ENCODE measurements at regions not wholly inside any gene's neighbourhood (a gene's known extent, or its start where the extent isn't known, plus 50 kb on each side); places are given as distances from the start of the nearest gene placed in this dataset.
"Not testable (repeated sequence)": the region's sequence is repeated elsewhere in the genome, so short reads cannot be mapped to it uniquely, and the experiment has no call there.

GRCh38 chr2:89756616-89757015 lies 1065.1 kb downstream of the RPIA start:
- H4K20me1 ChIP-seq (ENCODE audit: insufficient read depth, poor library complexity, severe bottlenecking); H2AFZ ChIP-seq; DNase-seq (ENCODE audit: low spot score); H3K79me2 ChIP-seq; H3K36me3 ChIP-seq (replicated peaks; ENCODE audit: insufficient read depth, low read depth); H3K4me2 ChIP-seq; H3K27me3 ChIP-seq; H3K4me1 ChIP-seq (ENCODE audit: insufficient read depth); H3K4me3 ChIP-seq; H3K27ac ChIP-seq; H3K9me2 ChIP-seq (replicated peaks; ENCODE audit: insufficient read depth): not testable (repeated sequence)
- WGBS (ENCODE audit: low lambda C conversion rate, missing lambda C conversion rate): 49% methylated on average over 2 of the region's 2 CpGs
- peaks cover 11% of the 10 kb centered on the region for H3K9me3 ChIP-seq (ENCODE audit: low read depth)

- not testable (repeated sequence) for H3K4me2 ChIP-seq; H3K36me3 ChIP-seq (replicated peaks; ENCODE audit: insufficient read depth, low read depth); H3K4me3 ChIP-seq; H3K27ac ChIP-seq; H4K20me1 ChIP-seq (ENCODE audit: insufficient read depth, poor library complexity, severe bottlenecking); H3K27me3 ChIP-seq; H2AFZ ChIP-seq; DNase-seq (ENCODE audit: low spot score); H3K79me2 ChIP-seq; H3K9me2 ChIP-seq (replicated peaks; ENCODE audit: insufficient read depth); H3K4me1 ChIP-seq (ENCODE audit: insufficient read depth)
- H3K9me3 ChIP-seq (ENCODE audit: low read depth): peaks cover 11% of the 10 kb centered on the region
- 49% methylated on average over 14 of the region's 14 CpGs for WGBS (ENCODE audit: low lambda C conversion rate, missing lambda C conversion rate)
Observed at GRCh38 chr2:89758332-89759026, 1067.0 kb downstream of the RPIA start.

GRCh38 chr2:89760762-89761161 lies 1069.3 kb downstream of the RPIA start:
- not testable (repeated sequence) for H3K9me2 ChIP-seq (replicated peaks; ENCODE audit: insufficient read depth); H3K4me3 ChIP-seq; H3K27me3 ChIP-seq; H3K4me1 ChIP-seq (ENCODE audit: insufficient read depth); DNase-seq (ENCODE audit: low spot score); H3K4me2 ChIP-seq; H3K27ac ChIP-seq; H4K20me1 ChIP-seq (ENCODE audit: insufficient read depth, poor library complexity, severe bottlenecking); H2AFZ ChIP-seq; H3K79me2 ChIP-seq; H3K36me3 ChIP-seq (replicated peaks; ENCODE audit: insufficient read depth, low read depth)
- WGBS (ENCODE audit: low lambda C conversion rate, missing lambda C conversion rate): 73% methylated on average over 6 of the region's 6 CpGs
- H3K9me3 ChIP-seq (ENCODE audit: low read depth): peaks cover 11% of the 10 kb centered on the region

GRCh38 chr2:89761171-89761570 lies 1069.7 kb downstream of the RPIA start:
- H2AFZ ChIP-seq; H3K36me3 ChIP-seq (replicated peaks; ENCODE audit: insufficient read depth, low read depth): not testable (repeated sequence)
- WGBS (ENCODE audit: low lambda C conversion rate, missing lambda C conversion rate): 58% methylated on average over 2 of the region's 2 CpGs

GRCh38 chr2:89761863-89762262 lies 1070.4 kb downstream of the RPIA start:
- H3K4me1 ChIP-seq (ENCODE audit: insufficient read depth); H3K27ac ChIP-seq; DNase-seq (ENCODE audit: low spot score); H3K4me2 ChIP-seq; H4K20me1 ChIP-seq (ENCODE audit: insufficient read depth, poor library complexity, severe bottlenecking); H3K4me3 ChIP-seq; H3K27me3 ChIP-seq; H3K79me2 ChIP-seq; H2AFZ ChIP-seq; H3K9me2 ChIP-seq (replicated peaks; ENCODE audit: insufficient read depth); H3K9me3 ChIP-seq (ENCODE audit: low read depth); H3K36me3 ChIP-seq (replicated peaks; ENCODE audit: insufficient read depth, low read depth): not testable (repeated sequence)
- 82% methylated on average over 4 of the region's 4 CpGs for WGBS (ENCODE audit: low lambda C conversion rate, missing lambda C conversion rate)

More at GRCh38 chr2:89761171-89761570, 1069.7 kb downstream of the RPIA start:
- not testable (repeated sequence) for H3K27ac ChIP-seq; H4K20me1 ChIP-seq (ENCODE audit: insufficient read depth, poor library complexity, severe bottlenecking); H3K79me2 ChIP-seq; H3K4me2 ChIP-seq; H3K4me1 ChIP-seq (ENCODE audit: insufficient read depth); H3K27me3 ChIP-seq; H3K4me3 ChIP-seq; H3K9me2 ChIP-seq (replicated peaks; ENCODE audit: insufficient read depth); H3K9me3 ChIP-seq (ENCODE audit: low read depth); DNase-seq (ENCODE audit: low spot score)

- H3K27me3 ChIP-seq; H3K9me3 ChIP-seq (ENCODE audit: low read depth); H3K36me3 ChIP-seq (replicated peaks; ENCODE audit: insufficient read depth, low read depth); H2AFZ ChIP-seq; H3K4me1 ChIP-seq (ENCODE audit: insufficient read depth); H3K79me2 ChIP-seq; H3K27ac ChIP-seq; H4K20me1 ChIP-seq (ENCODE audit: insufficient read depth, poor library complexity, severe bottlenecking); DNase-seq (ENCODE audit: low spot score); H3K4me3 ChIP-seq; H3K4me2 ChIP-seq; H3K9me2 ChIP-seq (replicated peaks; ENCODE audit: insufficient read depth): not testable (repeated sequence)
- WGBS (ENCODE audit: low lambda C conversion rate, missing lambda C conversion rate): 80% methylated on average over 13 of the region's 13 CpGs
Observed at GRCh38 chr2:89762461-89763253, 1071.2 kb downstream of the RPIA start.
